ENCODE measurements at regions not wholly inside any gene's neighbourhood (a gene's known extent, or its start where the extent isn't known, plus 50 kb on each side); places are given as distances from the start of the nearest gene placed in this dataset.
A peak's percentile ranks its signal among the peaks of the same experiment; 100 is the strongest.

- TF ChIP-seq RUNX3 (IDR thresholded peaks at IDR 0.05; ENCODE audit: low read length) (peak; percentile 73), POLR2AphosphoS2 (IDR thresholded peaks at IDR 0.05; ENCODE audit: low read depth, low read length) (no peak), NFYA (IDR thresholded peaks at IDR 0.05; ENCODE audit: borderline replicate concordance, low read depth, low read length) (no peak), LARP7 (IDR thresholded peaks at IDR 0.05) (no peak), KDM1A (IDR thresholded peaks at IDR 0.05; ENCODE audit: borderline replicate concordance) (no peak), E4F1 (IDR thresholded peaks at IDR 0.05; ENCODE audit: borderline replicate concordance, partially characterized antibody) (no peak), JUND (IDR thresholded peaks at IDR 0.05; ENCODE audit: low read depth, low read length) (no peak), IRF3 (IDR thresholded peaks at IDR 0.05) (no peak), HDGF (IDR thresholded peaks at IDR 0.05) (no peak), ZNF274 (IDR thresholded peaks at IDR 0.05; ENCODE audit: insufficient read depth, insufficient read length) (no peak), POLR2AphosphoS5 (IDR thresholded peaks at IDR 0.05; ENCODE audit: low read length) (no peak), GABPA (IDR thresholded peaks at IDR 0.05; ENCODE audit: low read depth) (no peak), ZBED1 (IDR thresholded peaks at IDR 0.05; ENCODE audit: borderline replicate concordance) (no peak), ZNF24 (IDR thresholded peaks at IDR 0.05) (no peak), MTA2 (IDR thresholded peaks at IDR 0.05; ENCODE audit: low read depth) (no peak), KLF5 (IDR thresholded peaks at IDR 0.05; ENCODE audit: partially characterized antibody) (no peak), RCOR1 (conservative IDR thresholded peaks at IDR 0.05; ENCODE audit: low read depth, low read length) (no peak), E2F4 (IDR thresholded peaks at IDR 0.05; ENCODE audit: low read depth, low read length) (no peak), SMARCA5 (IDR thresholded peaks at IDR 0.05) (no peak), CREM (IDR thresholded peaks at IDR 0.05; ENCODE audit: low read depth) (no peak), IRF4 (IDR thresholded peaks at IDR 0.05; ENCODE audit: low read depth, low read length) (no peak), KAT2A (conservative IDR thresholded peaks at IDR 0.05; ENCODE audit: control insufficient read depth, low read depth, low read length) (no peak), NR2C1 (IDR thresholded peaks at IDR 0.05) (no peak)
Observed at GRCh38 chr13:44243198-44243857, 130.3 kb upstream of the SERP2 start (continued).

Measured in GM12878 (cell line).